ENCODE measurements at regions not wholly inside any gene's neighbourhood (a gene's known extent, or its start where the extent isn't known, plus 50 kb on each side); places are given as distances from the start of the nearest gene placed in this dataset.

- TF ChIP-seq CTCF (IDR thresholded peaks at IDR 0.05): no peak
- TF ChIP-seq POLR2A (IDR thresholded peaks at IDR 0.05): no peak
These were observed 80.0 kb downstream of the IRF8 start for GRCh38 chr16:85978976-85979375.
